ENCODE measurements at regions not wholly inside any gene's neighbourhood (a gene's known extent, or its start where the extent isn't known, plus 50 kb on each side); places are given as distances from the start of the nearest gene placed in this dataset.

DNA sequence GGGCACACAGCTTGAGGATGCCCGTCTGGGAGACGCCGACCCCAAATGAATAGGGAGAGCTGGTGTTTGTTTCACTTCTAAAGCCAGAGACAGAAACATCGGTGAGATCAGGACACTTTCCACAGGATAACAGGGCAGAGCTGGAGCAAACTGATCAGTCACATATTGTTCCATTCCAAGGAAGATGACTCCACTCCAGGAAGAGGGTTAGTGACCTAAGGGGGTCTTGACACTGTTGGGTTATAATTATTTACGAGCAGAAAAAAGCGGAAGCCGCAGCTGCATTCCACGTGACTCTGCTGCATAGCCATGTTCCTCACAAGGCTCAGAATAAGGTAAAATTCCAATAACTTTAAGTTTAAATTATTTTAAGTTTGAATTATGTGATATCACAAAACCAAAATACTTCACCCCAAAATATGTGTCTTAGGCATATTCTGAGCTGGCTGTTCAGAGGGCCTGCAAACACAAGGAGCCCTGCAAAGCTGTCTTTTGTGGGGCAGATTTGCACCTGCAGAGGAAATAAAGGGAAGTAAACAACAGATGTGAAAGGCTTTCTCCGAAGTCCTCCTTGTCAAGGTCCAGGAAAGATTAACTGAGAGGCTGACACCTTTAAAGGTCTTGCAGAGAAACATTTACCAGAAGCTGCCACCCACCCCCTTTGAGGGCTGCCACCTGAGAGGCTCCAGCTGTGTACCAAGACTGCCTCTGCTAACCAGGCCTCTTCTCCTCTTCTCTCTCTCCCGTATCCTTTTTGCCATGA, 819.2 kb downstream of the UQCRFS1 start:
- ChIA-PET CTCF (interaction anchor here (1.7 kb wide), 1 partner anchor 8 kb away, joined by 4 read pairs; no protein-coding TSS in a partner anchor), POLR2A (no interaction called here)
- Histone ChIP-seq H3K9me3 (0 out of 3 replicates have a peak, but pooled peaks cover 8% of the 10 kb centered on the region), H3K4me3 (no peak overlapping the region), H3K4me1 (no peaks in the 10 kb centered on the region), H3K27ac (no peak overlapping the region), H3K4me2 (no peak overlapping the region)
- WGBS (ENCODE audit: missing lambda C conversion rate) = 24% methylated on average over 10 of the region's 10 CpGs
- DNase-seq (ENCODE audit: low read depth in 1 of 2, low spot score in 1 of 2) (no peak), ATAC-seq (no peak), FAIRE-seq (no peak)
- TF ChIP-seq JUN (IDR thresholded peaks at IDR 0.05) (no peak), TFCP2L1 (CRISPR knock-in tag; IDR thresholded peaks at IDR 0.05) (no peak), JUNB (IDR thresholded peaks at IDR 0.05) (no peak), ZNF302 (CRISPR knock-in tag; IDR thresholded peaks at IDR 0.05) (no peak), RARB (CRISPR knock-in tag; IDR thresholded peaks at IDR 0.05) (no peak), HEYL (CRISPR knock-in tag; IDR thresholded peaks at IDR 0.05) (no peak), FOXS1 (CRISPR knock-in tag; IDR thresholded peaks at IDR 0.05) (no peak), EHMT2 (IDR thresholded peaks at IDR 0.05; ENCODE audit: low read depth) (no peak), MYC (IDR thresholded peaks at IDR 0.05; ENCODE audit: borderline replicate concordance, low read length) (no peak), RCOR1 (IDR thresholded peaks at IDR 0.05; ENCODE audit: low read depth, low read length) (no peak), CEBPB (IDR thresholded peaks at IDR 0.05) (no peak), CHD4 (IDR thresholded peaks at IDR 0.05; ENCODE audit: borderline replicate concordance) (no peak)
- TF ChIP-seq, protein P1, sequence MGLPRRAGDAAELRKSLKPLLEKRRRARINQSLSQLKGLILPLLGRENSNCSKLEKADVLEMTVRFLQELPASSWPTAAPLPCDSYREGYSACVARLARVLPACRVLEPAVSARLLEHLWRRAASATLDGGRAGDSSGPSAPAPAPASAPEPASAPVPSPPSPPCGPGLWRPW (IDR thresholded peaks at IDR 0.05) = no peak
- TF ChIP-seq, protein P2, sequence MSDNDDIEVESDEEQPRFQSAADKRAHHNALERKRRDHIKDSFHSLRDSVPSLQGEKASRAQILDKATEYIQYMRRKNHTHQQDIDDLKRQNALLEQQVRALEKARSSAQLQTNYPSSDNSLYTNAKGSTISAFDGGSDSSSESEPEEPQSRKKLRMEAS (IDR thresholded peaks at IDR 0.05) = no peak

DNA sequence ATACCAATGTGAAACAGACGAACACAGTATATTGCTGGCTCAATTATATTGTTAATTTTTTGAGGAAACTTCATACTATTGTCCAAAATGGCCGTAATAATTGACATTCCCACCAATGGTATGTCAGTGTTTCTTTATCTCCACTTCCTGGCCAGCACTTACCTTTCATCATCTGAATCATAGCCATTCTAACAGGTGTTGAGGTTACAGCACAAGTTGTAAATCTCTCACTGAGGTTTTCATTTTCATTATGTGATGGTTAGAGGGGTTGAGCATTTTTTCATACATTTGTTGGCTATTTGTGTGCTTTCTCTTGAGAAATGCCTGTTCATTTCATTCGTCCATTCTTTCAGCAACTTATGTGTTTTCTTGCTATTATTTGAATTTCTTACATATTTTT, 824.0 kb downstream of the UQCRFS1 start:
- Histone ChIP-seq H3K9me3 (peaks cover 9% of the 10 kb centered on the region; the same call in 1 of the 3 replicates), H3K4me2 (no peak overlapping the region), H3K27ac (no peak overlapping the region), H3K4me3 (no peak overlapping the region), H3K4me1 (no peaks in the 10 kb centered on the region)
- 1% methylated on average over 3 of the region's 3 CpGs for WGBS (ENCODE audit: missing lambda C conversion rate)
- POLR2A ChIA-PET = no interaction called here
- FAIRE-seq (no peak), ATAC-seq (no peak), DNase-seq (ENCODE audit: low read depth in 1 of 2, low spot score in 1 of 2) (no peak)
- CTCF ChIA-PET = no interaction called here
- TF ChIP-seq SMC3 (IDR thresholded peaks at IDR 0.05) = no peak
- TF ChIP-seq, protein P3, sequence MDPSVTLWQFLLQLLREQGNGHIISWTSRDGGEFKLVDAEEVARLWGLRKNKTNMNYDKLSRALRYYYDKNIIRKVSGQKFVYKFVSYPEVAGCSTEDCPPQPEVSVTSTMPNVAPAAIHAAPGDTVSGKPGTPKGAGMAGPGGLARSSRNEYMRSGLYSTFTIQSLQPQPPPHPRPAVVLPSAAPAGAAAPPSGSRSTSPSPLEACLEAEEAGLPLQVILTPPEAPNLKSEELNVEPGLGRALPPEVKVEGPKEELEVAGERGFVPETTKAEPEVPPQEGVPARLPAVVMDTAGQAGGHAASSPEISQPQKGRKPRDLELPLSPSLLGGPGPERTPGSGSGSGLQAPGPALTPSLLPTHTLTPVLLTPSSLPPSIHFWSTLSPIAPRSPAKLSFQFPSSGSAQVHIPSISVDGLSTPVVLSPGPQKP (IDR thresholded peaks at IDR 0.05; ENCODE audit: low read depth, low read length) = no peak
- TF ChIP-seq GATA3 (IDR thresholded peaks at IDR 0.05; ENCODE audit: borderline replicate concordance) = no peak
- no peak for TF ChIP-seq RFX5 (IDR thresholded peaks at IDR 0.05)
- no peak for TF ChIP-seq MAFK (IDR thresholded peaks at IDR 0.05; ENCODE audit: partially characterized antibody)
- TF ChIP-seq POLR2AphosphoS2 (conservative IDR thresholded peaks at IDR 0.05; ENCODE audit: low read length) = no peak
- TF ChIP-seq ZNF302 (CRISPR knock-in tag; IDR thresholded peaks at IDR 0.05) = no peak
- TF ChIP-seq ESRRA (IDR thresholded peaks at IDR 0.05; ENCODE audit: borderline replicate concordance, low read length) = no peak
- no peak for TF ChIP-seq SREBF2 (IDR thresholded peaks at IDR 0.05)
- no peak for TF ChIP-seq MAZ (IDR thresholded peaks at IDR 0.05; ENCODE audit: borderline replicate concordance, low read depth, low read length)
- TF ChIP-seq, protein P4, sequence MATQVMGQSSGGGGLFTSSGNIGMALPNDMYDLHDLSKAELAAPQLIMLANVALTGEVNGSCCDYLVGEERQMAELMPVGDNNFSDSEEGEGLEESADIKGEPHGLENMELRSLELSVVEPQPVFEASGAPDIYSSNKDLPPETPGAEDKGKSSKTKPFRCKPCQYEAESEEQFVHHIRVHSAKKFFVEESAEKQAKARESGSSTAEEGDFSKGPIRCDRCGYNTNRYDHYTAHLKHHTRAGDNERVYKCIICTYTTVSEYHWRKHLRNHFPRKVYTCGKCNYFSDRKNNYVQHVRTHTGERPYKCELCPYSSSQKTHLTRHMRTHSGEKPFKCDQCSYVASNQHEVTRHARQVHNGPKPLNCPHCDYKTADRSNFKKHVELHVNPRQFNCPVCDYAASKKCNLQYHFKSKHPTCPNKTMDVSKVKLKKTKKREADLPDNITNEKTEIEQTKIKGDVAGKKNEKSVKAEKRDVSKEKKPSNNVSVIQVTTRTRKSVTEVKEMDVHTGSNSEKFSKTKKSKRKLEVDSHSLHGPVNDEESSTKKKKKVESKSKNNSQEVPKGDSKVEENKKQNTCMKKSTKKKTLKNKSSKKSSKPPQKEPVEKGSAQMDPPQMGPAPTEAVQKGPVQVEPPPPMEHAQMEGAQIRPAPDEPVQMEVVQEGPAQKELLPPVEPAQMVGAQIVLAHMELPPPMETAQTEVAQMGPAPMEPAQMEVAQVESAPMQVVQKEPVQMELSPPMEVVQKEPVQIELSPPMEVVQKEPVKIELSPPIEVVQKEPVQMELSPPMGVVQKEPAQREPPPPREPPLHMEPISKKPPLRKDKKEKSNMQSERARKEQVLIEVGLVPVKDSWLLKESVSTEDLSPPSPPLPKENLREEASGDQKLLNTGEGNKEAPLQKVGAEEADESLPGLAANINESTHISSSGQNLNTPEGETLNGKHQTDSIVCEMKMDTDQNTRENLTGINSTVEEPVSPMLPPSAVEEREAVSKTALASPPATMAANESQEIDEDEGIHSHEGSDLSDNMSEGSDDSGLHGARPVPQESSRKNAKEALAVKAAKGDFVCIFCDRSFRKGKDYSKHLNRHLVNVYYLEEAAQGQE (IDR thresholded peaks at IDR 0.05) = no peak
- TF ChIP-seq RCOR1 (IDR thresholded peaks at IDR 0.05; ENCODE audit: low read depth, low read length) = no peak
- TF ChIP-seq, protein P5, sequence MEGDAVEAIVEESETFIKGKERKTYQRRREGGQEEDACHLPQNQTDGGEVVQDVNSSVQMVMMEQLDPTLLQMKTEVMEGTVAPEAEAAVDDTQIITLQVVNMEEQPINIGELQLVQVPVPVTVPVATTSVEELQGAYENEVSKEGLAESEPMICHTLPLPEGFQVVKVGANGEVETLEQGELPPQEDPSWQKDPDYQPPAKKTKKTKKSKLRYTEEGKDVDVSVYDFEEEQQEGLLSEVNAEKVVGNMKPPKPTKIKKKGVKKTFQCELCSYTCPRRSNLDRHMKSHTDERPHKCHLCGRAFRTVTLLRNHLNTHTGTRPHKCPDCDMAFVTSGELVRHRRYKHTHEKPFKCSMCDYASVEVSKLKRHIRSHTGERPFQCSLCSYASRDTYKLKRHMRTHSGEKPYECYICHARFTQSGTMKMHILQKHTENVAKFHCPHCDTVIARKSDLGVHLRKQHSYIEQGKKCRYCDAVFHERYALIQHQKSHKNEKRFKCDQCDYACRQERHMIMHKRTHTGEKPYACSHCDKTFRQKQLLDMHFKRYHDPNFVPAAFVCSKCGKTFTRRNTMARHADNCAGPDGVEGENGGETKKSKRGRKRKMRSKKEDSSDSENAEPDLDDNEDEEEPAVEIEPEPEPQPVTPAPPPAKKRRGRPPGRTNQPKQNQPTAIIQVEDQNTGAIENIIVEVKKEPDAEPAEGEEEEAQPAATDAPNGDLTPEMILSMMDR (IDR thresholded peaks at IDR 0.05) = no peak
- TF ChIP-seq ZC3H11A (IDR thresholded peaks at IDR 0.05) = no peak
- no peak for TF ChIP-seq KDM5A (IDR thresholded peaks at IDR 0.05)

Data from A549 (cell line).